HG02970 (cell line): ENCODE measurements at regions not wholly inside any gene's neighbourhood (a gene's known extent, or its start where the extent isn't known, plus 50 kb on each side); places are given as distances from the start of the nearest gene placed in this dataset.
"Not testable (repeated sequence)": the region's sequence is repeated elsewhere in the genome, so short reads cannot be mapped to it uniquely, and the experiment has no call there.

Experiments
- ATAC-seq: cut with Tn5 transposase; IDR thresholded peaks from one replicate; pipeline ENCODE4 v1.9.1; 2021; ENCODE audit warnings: mild to moderate bottlenecking, moderate library complexity, moderate number of reproducible peaks; ENCODE audit not compliant: unreplicated experiment, low FRiP score

DNA sequence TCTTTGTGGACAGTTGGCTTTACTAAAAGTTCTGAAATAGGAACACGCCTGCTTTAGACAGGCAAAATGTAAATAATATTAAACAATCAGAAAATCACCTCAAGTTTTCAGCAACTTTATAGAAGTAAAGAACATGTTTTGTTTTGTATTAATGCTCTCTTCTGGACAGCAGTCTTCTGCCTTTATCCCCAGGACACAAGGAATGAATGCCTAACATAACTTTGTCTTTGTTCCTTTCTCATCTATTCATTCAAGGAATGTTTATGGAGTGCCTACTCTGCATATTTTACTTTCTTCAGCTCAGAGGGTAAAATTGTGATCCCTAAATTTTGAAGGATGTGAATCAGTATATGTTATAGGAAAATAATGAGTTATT is 325.4 kb downstream of the FOXO1 start:
- no peak for ATAC-seq

DNA sequence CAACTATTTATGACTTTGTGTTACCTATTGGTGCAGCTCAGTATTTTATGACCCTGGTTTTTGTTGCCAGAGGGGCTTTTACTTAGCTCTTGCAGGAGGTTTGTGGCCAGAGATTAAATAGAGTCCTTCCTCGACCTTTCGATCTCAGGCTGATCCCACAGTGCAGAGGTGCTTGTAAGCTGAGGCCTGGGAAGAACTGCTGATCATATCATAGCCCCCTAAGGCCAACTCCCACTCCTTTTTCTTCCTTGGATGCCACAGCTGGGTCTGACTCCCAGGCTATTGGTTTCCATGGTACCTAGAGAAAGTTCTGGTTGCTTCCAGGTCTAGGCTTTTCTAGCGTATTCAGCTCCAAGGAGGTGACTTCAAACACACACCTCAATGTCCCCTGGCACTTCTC is 324.9 kb downstream of the FOXO1 start:
- ATAC-seq = no peak

DNA sequence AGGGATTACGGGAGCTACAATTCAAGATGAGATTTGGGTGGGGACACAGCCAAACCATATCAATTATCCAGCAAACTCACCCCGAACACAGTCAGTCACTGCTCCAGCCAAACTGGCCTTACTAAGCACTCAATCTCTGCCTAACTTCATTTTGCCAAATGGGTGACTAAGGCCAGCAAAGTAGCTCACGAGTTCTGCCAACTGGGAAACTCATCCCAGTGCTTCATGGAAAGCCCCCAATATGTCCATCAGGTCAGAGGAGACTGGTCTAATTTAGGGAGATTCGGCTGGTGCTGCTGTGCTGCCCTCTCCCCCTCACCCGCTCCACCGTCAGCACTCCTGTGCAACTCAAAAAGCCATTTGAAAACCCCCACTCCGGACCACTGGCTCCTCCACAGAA is 324.0 kb downstream of the FOXO1 start:
- no peak for ATAC-seq

GRCh38 chr13:40342901-40343300 is 323.5 kb downstream of the FOXO1 start:
- no peak for ATAC-seq

GRCh38 chr13:40343550-40344269 is 322.7 kb downstream of the FOXO1 start:
- no peak for ATAC-seq

DNA sequence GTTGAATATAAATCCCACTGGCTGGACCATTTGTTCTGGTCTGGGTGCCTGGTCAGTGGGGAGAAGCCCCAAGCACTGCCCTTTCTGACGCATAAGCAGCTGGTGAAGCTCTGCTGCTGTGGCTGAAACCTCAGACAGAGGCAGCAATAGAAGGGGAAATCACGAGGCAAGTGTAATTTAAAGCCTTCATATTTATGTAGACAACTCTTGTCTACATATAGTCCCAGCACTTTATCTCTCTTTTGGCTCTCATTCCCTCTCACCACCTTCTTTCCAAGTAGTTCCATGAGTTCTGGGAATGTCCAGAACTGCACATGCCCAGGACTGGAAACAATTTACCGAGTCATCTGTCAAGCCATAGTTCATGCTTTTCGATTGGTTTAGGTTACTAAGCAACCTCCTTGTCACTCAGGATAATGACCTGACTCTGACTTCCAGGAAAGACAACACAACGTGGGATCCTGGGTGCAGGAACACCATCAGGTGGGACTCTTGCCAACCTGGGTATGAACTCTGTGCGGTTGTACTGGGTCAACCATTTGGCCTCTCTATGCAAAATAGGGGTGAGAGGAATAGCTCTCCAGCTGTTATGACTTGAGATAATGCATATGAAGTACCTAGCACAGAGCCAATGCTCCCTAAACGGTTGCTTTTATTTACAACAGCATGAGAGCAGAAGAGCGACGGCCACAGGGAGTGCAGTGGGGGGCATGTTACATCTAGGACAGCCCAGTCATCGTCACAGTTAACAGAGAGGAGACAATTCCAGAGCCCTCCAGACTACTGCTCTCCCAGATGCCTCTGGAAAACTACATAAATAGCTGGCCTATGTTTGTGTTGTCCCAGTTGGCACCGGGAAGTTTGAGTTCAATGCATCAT is 321.9 kb downstream of the FOXO1 start:
- no peak for ATAC-seq

GRCh38 chr13:40345149-40345514 is 321.3 kb downstream of the FOXO1 start:
- no peak for ATAC-seq

DNA sequence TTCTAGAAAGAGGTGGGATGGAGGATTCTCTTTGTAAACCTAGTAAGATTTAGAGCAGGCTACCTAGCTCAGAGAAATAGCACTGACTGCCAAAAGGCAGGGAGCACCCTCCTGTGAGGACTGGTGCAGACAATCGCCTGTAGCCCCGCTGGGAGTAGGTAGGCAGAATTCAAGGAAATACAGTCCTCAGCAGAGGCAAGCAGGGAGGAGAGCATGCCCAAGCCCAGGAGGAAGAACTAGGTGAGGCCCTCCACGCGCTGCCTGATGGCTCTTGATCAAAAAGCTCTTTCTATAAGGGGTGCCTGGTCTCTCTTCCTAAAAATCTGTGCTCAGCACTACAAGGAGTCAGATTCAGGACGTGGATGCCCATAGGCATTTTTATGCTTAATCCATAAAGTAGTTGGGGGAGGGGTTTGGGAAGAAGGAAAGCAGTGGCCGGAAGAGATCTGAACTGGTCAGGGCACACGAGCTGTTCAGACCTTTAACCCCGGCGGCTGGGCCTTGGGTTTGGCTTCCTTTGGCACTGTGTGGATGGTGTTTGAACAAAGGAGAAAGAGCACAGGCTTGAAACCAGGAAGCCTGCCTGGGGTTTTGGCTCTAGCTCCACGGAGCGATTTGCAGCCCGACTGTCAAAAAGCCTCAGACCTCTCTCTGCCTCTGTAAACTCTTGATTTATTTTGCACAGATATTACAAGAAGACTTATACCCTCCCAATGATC is 320.6 kb downstream of the FOXO1 start:
- ATAC-seq = no peak

DNA sequence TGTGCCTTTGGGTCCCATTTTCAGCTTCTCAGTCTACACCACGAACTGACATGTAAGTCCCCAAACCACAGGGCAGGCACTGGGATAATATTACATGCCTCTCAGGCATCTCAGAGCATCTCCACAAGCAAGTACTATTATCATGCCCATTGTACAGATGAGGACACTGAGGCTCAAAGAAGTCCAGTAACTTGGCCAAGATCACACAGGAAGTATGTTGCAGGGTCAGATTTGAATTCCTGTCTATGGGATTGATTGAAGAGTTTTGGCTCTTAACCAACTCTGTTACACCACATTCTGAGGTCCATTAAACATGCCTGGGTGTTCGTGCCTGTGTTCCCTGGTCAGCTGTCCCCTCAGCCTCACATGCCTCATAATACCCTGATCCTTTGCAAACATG is 319.8 kb downstream of the FOXO1 start:
- ATAC-seq = no peak

GRCh38 chr13:40348096-40348679 is 318.3 kb downstream of the FOXO1 start:
- no peak for ATAC-seq

DNA sequence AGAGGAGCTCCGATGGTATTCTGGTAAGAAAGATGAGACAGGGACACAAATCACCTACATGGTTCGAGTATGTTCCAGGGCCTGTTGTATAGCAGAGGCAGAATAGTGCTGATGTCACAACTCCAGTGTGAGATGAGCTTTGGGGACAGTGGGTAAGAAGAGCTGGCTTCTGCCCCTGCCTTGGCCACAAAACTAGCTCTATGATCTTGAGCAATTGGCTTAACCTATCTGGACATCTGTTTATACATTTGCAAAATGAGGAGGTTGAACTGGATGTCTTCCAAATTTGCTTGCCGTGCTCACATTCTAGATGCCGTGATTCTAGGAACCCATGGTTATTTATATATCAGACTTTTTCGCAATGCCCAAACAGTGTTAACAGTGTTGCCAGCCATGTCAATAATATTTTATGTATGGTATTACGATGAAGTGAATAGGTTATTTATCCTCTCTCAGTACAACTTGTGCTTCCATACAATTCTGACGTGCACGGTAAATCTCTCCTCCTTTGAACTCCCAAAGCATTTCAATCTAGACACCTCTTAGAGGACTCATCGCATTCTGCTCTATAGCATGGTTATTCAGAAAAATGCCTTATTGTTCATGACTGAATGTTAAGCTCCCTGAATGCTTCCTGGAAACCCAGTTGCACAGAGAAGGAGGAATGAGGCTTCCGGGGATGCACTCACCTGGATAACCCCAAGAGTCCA is 316.0 kb downstream of the FOXO1 start:
- no peak for ATAC-seq

DNA sequence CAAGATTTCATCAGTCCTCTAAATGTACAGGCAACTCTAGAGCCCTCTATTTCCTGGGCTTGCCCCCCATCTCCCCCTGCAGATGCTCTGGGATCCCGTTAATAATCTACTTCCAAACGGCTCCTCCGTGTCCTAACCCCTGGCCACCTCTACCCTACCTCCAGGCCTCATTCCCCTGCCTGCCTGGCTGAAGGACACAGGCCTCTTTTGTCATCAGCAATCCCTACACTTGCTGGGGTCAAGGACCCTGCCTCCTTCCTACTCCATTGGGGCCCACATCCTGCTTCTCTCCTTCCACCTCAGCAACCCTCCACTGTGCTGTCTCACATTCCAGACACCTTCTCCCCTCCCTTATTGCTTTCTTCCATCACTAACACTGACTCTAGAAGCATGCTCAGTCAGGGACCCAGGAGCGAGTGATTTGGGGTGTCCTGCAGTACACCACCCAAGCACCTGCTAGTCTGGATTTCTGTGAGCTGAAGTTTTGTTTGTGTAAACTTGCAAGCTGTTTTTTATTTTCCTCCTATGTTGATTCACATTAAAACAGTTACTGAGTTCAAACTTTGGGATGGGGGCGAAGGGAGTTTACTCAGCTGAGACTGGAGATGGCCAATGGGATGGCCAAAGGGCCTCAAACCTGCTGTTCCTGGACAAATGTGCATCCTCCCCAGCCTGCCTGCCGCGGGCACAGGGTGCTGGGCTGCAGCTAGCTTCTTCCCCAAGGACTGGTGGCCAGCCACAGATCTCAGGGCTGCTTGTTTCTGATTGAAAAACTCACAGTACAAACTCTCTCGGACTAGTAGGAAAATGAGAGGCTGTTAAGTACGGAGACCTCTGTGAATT is 314.7 kb downstream of the FOXO1 start:
- ATAC-seq = no peak

- no peak for ATAC-seq
Observed at GRCh38 chr13:40352380-40352778, 314.1 kb downstream of the FOXO1 start.

DNA sequence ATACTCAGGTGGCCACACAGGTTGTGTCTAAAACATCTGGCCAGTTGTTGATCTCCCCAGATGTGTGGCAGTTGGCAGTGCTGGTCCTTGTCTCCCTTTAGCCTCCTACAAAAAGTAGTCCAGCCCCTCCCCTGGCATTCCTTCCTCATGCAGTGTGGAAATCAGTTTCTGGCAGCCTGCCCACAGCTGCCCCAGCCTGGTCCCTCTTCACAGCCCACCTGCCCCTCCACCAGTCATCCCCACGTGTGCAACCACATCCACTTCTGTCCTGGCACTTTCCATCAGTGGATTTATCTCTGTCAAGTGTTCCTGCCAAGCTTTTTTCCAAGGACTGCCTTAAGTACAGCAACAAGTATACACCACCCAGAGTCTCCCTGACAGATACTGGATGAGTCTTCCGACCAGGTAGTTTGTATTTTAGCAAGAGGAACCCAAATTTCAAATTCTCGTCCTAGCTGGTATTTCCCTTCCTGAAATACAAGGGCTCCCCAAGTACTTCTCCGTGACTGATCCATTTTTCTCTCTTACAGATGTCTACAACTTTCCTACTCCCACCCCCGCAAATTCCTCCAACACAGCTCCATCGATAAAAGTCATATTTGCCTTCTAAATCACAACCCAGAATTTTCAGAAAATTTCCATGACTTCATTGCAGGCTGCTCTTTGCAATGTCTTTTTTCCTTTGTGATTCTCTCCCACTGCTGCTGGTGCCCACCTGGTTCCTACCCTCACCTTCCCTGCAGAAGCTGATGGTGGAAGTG is 313.5 kb downstream of the FOXO1 start:
- no peak for ATAC-seq

DNA sequence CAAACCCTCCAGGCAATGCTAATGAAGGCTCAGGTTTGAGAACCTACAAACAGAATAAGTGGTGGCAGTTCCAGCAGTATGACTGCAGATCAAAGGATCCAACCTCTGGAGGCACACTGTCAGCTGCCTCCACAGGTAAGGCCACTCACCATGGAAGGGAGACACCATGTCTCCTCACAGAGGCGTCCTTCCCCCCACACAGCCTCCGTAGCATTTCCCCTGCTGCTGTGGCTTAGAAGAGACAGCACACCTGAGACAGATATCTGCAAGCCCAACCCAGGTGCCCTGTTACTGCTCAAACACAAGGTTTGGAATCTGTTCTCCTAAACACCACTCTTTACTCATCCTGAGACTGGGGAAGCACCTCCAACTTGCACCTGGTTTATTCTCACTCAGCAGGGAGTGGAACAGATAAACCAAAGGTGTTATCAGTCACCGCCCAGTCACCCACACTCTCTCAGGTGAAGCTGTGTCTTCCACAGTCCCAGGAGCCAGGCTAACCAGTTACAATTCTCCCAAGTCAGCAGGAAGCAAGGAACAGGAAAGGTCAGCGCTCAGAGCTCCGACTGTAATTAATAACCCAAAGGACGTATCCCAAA is 311.2 kb downstream of the FOXO1 start:
- ATAC-seq = no peak

DNA sequence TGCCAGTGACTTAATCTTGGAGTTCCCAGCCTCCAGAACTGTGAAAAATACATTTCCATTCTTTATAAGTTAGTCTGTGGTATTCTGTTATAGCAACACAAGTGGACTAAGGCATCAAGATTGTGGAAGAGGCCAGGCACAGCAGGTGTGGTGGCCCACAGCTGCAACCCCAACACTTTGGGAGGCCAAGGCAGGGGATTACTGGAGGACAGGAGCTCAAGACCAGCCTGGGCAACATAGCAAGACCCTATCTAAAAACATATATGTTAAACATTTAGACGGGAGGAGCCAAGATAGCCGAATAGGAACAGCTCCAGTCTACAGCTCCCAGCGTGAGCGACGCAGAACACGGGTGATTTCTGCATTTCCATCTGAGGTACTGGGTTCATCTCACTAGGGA is 310.4 kb downstream of the FOXO1 start:
- ATAC-seq = no peak

GRCh38 chr13:40356458-40356857 is 310.0 kb downstream of the FOXO1 start:
- not testable (repeated sequence) for ATAC-seq

- no peak for ATAC-seq
Observed at GRCh38 chr13:40362502-40362901, 303.9 kb downstream of the FOXO1 start.
